ENCODE measurements at regions not wholly inside any gene's neighbourhood (a gene's known extent, or its start where the extent isn't known, plus 50 kb on each side); places are given as distances from the start of the nearest gene placed in this dataset.

DNA sequence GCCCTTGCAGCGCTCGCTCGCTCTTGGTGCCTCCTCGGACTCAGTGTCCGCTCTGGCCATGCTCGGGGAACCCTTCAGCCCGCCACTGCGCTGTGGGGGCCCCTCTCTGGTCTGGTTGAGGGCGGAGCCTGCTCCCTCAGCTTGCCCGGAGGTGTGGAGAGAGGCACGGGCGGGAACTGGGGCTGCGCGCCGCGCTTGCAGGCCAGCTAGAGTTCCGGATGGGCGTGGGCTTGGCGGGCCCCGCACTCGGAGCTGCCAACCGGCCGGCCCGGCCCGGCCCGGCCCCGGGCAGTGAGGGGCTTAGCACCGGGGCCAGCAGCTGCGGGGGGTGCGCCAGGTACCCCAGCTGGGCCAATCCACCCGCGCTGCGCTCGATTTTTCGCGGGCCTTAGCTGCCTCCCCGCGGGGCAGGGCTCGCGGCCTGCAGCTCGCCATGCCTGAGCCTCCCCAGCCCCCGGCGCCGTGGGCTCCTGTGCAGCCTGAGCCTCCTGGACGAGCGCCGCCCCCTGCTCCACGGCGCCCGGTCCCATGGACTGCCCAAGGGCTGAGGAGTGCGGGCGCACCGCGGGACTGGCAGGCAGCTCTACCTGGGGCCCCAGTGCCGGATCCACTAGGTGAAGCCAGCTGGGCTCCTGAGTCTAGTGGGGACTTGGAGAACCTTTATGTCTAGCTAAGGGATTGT, 217.0 kb upstream of the PKN2 start:
- no peak for TF ChIP-seq CTCF (IDR thresholded peaks at IDR 0.05)
- TF ChIP-seq POLR2A (IDR thresholded peaks at IDR 0.05) = no peak
- no peak for TF ChIP-seq POLR2AphosphoS5 (IDR thresholded peaks at IDR 0.05)
- no peak for TF ChIP-seq EP300 (IDR thresholded peaks at IDR 0.05)

All from suprapubic skin (tissue), 4 donors.